Transverse colon (tissue), 4 donors: ENCODE measurements at regions not wholly inside any gene's neighbourhood (a gene's known extent, or its start where the extent isn't known, plus 50 kb on each side); places are given as distances from the start of the nearest gene placed in this dataset.

Source experiments
- DNase-seq: peaks from one replicate; pipeline ENCODE4 v3.0.0-alpha.2; 2019
- H3K27ac ChIP-seq, 4 donors: fragments of 200-600 bp; sonication (generic); 2 replicates each; pipeline ENCODE4 v1.5.1; 2016 to 2018; ENCODE audit warnings: inconsistent platforms in 4 of 4
- H3K27me3 ChIP-seq: fragments of 200-600 bp; sonication (generic); 2 replicates; pipeline ENCODE4 v1.5.1; 2017; ENCODE audit warnings: inconsistent platforms
- H3K36me3 ChIP-seq, 4 donors: fragments of 200-600 bp; sonication (generic); 2 replicates each; pipeline ENCODE4 v1.5.1; 2017 to 2019; ENCODE audit warnings: inconsistent platforms in 4 of 4
- H3K4me1 ChIP-seq, 4 donors: fragments of 200-600 bp; sonication (generic); 2 replicates each; pipeline ENCODE4 v1.5.1; 2017 to 2020; ENCODE audit warnings: inconsistent platforms in 4 of 4
- H3K4me3 ChIP-seq, 4 donors: fragments of 200-600 bp; sonication (generic); 1 replicate in 1 of 4; 2 replicates in 3 of 4; pipeline versions ENCODE4 v1.5.1 to v1.6.1; 2017 to 2019; ENCODE audit warnings: inconsistent platforms in 4 of 4
- H3K9me3 ChIP-seq, 2 donors: fragments of 200-600 bp; sonication (generic); 2 replicates each; pipeline ENCODE4 v1.5.1; 2017 to 2019; ENCODE audit warnings: inconsistent platforms in 2 of 2
- CTCF ChIP-seq, 5 experiments: fragments of 200-600 bp in 3 of 5; fragments of 450-650 bp in 2 of 5; sonication (generic) in 3 of 5; IDR thresholded peaks; 1 replicate in 2 of 5; 2 replicates in 3 of 5; pipeline ENCODE4 v1.5.1; 2016 to 2017; ENCODE audit warnings: antibody characterized with exemption in 5 of 5, inconsistent platforms in 3 of 5, mild to moderate bottlenecking in 2 of 5, moderate library complexity in 1 of 5
- EP300 ChIP-seq: sonication (generic); formaldehyde crosslinking; IDR thresholded peaks from one replicate; pipeline ENCODE4 v1.6.1; 2017; ENCODE audit warnings: antibody characterized with exemption, low read depth
- POLR2A ChIP-seq: fragments of 450-650 bp; IDR thresholded peaks from one replicate; pipeline ENCODE4 v1.6.1; 2016; ENCODE audit warnings: antibody characterized with exemption, mild to moderate bottlenecking, moderate library complexity
- POLR2AphosphoS5 ChIP-seq, 3 donors: sonication (generic); formaldehyde crosslinking; IDR thresholded peaks; one replicate each; pipeline ENCODE4 v1.6.1; 2016; ENCODE audit warnings: antibody characterized with exemption in 3 of 3
- WGBS, 2 donors: methylation state at CpG; one replicate each; pipeline ENCODE4 v1.1.5; 2018; ENCODE audit warnings: low coverage in 1 of 2; 5-methylcytosine and 5-hydroxymethylcytosine counted together
- in situ Hi-C, 4 donors: fragments of 200-750 bp; cut with MboI; loops; one replicate each; pipeline versions ENCODE4 v1.15.0 to v1.15.1; 2017; ENCODE audit warnings: low sequenced_read_pairs in 3 of 4, low pct_ligation_motif_present in 1 of 4, low pct_unique_long_range_greater_than_20kb in 1 of 4
- intact Hi-C: fragments of 100-400 bp; cut with DNase I; formaldehyde crosslinking; loops from one replicate; pipeline ENCODE4 v1.15.1; 2023; ENCODE audit warnings: low total_unique reads

GRCh38 chr2:56962673-56963072 is 778.9 kb downstream of the CCDC85A start:
- intact Hi-C loops (no loop called here), in situ Hi-C loops (no loop called here)
- no peaks in the 10 kb centered on the region for H3K4me1 ChIP-seq
- peaks cover 0 to 6% of the 10 kb centered on the region in 2 donors for H3K9me3 ChIP-seq
- 86% methylated on average over 1 of the region's 1 CpG; no CpG with 5 or more reads in 1 of the 2 donors for WGBS, 2 donors
- no peaks in the 10 kb centered on the region for H3K27me3 ChIP-seq
- TF ChIP-seq EP300, result no peak
- no peak overlapping the region for H3K27ac ChIP-seq
- no peaks in the 10 kb centered on the region for H3K36me3 ChIP-seq
- no peak for DNase-seq
- no peak overlapping the region for H3K4me3 ChIP-seq

- DNase-seq, result no peak
- intact Hi-C loops (no loop called here), in situ Hi-C loops (no loop called here)
- Histone ChIP-seq H3K9me3 (peaks cover 0 to 9% of the 10 kb centered on the region in 2 donors), H3K27me3 (no peaks in the 10 kb centered on the region), H3K4me1 (no peaks in the 10 kb centered on the region), H3K4me3 (no peak overlapping the region), H3K36me3 (no peaks in the 10 kb centered on the region), H3K27ac (no peak overlapping the region)
- TF ChIP-seq POLR2A, result no peak
- TF ChIP-seq EP300, result no peak
- no peak for TF ChIP-seq POLR2AphosphoS5 (IDR thresholded peaks at IDR 0.05)
- no peak for TF ChIP-seq CTCF (IDR thresholded peaks at IDR 0.05)
- 86 to 100% methylated on average over 1 to 3 of the region's 3 CpGs for WGBS, 2 donors
These were observed 785.7 kb downstream of the CCDC85A start for GRCh38 chr2:56969513-56969912.

GRCh38 chr2:56971383-56971974 is 787.7 kb downstream of the CCDC85A start:
- in situ Hi-C loops, result no loop called here
- no peak for DNase-seq
- H3K4me1 ChIP-seq, result no peaks in the 10 kb centered on the region
- 38 to 42% methylated on average over 3 of the region's 3 CpGs for WGBS, 2 donors
- TF ChIP-seq EP300, result no peak
- TF ChIP-seq POLR2A, result no peak
- TF ChIP-seq CTCF (IDR thresholded peaks at IDR 0.05), result peak in 1 of 5 experiments; percentile 14
- TF ChIP-seq POLR2AphosphoS5 (IDR thresholded peaks at IDR 0.05), result no peak
- H3K27ac ChIP-seq, result no peak overlapping the region
- H3K4me3 ChIP-seq, result no peak overlapping the region
- no peaks in the 10 kb centered on the region for H3K36me3 ChIP-seq
- no peaks in the 10 kb centered on the region for H3K27me3 ChIP-seq
- H3K9me3 ChIP-seq, result peaks cover 0 to 9% of the 10 kb centered on the region in 2 donors
- intact Hi-C loops, result no loop called here

- no peak for DNase-seq
- H3K4me3 ChIP-seq, result no peak overlapping the region
- in situ Hi-C loops, result no loop called here
- no peaks in the 10 kb centered on the region for H3K27me3 ChIP-seq
- H3K4me1 ChIP-seq, result no peaks in the 10 kb centered on the region
- intact Hi-C loops, result no loop called here
- no peak for TF ChIP-seq POLR2AphosphoS5 (IDR thresholded peaks at IDR 0.05)
- no peak for TF ChIP-seq POLR2A
- TF ChIP-seq CTCF (IDR thresholded peaks at IDR 0.05), result no peak
- no peak for TF ChIP-seq EP300
- WGBS, 2 donors, result 77 to 90% methylated on average over 4 of the region's 4 CpGs
- H3K27ac ChIP-seq, result no peak overlapping the region
- H3K9me3 ChIP-seq, result peaks cover 0 to 10% of the 10 kb centered on the region in 2 donors
- no peaks in the 10 kb centered on the region for H3K36me3 ChIP-seq
These were observed 797.8 kb downstream of the CCDC85A start for GRCh38 chr2:56981554-56981953.

GRCh38 chr2:56985609-56986008 is 801.8 kb downstream of the CCDC85A start:
- intact Hi-C loops, result no loop called here
- peaks cover 0 to under 1% of the 10 kb centered on the region in 2 donors for H3K9me3 ChIP-seq
- H3K36me3 ChIP-seq, result no peaks in the 10 kb centered on the region
- DNase-seq, result no peak
- H3K27ac ChIP-seq, result no peak overlapping the region
- H3K4me3 ChIP-seq, result no peak overlapping the region
- in situ Hi-C loops, result no loop called here
- no peaks in the 10 kb centered on the region for H3K27me3 ChIP-seq
- TF ChIP-seq POLR2A (no peak), EP300 (no peak), CTCF (IDR thresholded peaks at IDR 0.05) (no peak), POLR2AphosphoS5 (IDR thresholded peaks at IDR 0.05) (no peak)
- H3K4me1 ChIP-seq, result no peaks in the 10 kb centered on the region
